Effector CD4-positive, alpha-beta T cell (primary cell): ENCODE measurements at regions not wholly inside any gene's neighbourhood (a gene's known extent, or its start where the extent isn't known, plus 50 kb on each side); places are given as distances from the start of the nearest gene placed in this dataset.
"Not testable (repeated sequence)": the region's sequence is repeated elsewhere in the genome, so short reads cannot be mapped to it uniquely, and the experiment has no call there.

Experiments used
- DNase-seq: peaks from one replicate; pipeline ENCODE4 v3.0.0-alpha.2; 2020

GRCh38 chr12:97005174-97005573 lies 98.1 kb downstream of the NEDD1 start:
- no peak for DNase-seq

DNA sequence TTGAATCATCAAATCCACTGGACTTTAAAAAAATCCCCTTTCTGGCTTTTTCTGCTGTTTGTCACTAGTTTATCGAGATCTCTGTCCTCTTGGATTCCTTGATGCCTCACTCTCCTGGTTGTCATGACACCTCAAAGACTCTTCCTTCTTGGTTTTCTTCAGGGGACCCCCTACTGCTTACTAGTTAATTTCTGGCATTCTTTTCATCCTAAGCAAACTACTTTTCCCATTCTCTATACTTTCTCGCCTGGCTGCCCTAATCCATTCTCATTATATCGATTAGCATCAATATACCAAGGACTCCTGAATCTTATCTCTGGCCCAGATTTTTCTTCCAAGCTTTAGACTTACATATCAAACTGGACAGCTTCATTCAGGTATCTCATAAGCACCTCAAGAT lies 98.6 kb downstream of the NEDD1 start:
- DNase-seq, result no peak

GRCh38 chr12:97006585-97006984 lies 99.5 kb downstream of the NEDD1 start:
- no peak for DNase-seq

- DNase-seq, result no peak
Measured at GRCh38 chr12:97016163-97016562, 109.1 kb downstream of the NEDD1 start.

DNA sequence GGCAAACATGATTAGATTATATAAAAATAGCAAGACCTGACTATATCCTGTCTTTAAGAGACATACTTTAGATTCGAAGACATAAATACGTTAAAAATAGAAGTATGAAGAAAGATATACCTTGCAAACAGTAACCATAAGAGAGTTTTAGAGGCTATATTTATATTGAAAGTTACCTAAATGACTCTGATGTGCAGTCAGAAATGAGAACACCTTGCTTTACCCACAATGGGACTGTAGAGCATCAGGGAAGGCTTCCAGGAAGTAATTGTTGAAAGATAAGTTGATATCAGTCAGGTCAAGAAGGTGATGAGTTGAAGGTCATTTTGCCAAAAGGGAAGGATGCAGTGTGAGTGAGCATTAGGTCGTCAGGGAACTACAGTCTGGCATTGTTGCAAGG lies 110.2 kb downstream of the NEDD1 start:
- no peak for DNase-seq

DNA sequence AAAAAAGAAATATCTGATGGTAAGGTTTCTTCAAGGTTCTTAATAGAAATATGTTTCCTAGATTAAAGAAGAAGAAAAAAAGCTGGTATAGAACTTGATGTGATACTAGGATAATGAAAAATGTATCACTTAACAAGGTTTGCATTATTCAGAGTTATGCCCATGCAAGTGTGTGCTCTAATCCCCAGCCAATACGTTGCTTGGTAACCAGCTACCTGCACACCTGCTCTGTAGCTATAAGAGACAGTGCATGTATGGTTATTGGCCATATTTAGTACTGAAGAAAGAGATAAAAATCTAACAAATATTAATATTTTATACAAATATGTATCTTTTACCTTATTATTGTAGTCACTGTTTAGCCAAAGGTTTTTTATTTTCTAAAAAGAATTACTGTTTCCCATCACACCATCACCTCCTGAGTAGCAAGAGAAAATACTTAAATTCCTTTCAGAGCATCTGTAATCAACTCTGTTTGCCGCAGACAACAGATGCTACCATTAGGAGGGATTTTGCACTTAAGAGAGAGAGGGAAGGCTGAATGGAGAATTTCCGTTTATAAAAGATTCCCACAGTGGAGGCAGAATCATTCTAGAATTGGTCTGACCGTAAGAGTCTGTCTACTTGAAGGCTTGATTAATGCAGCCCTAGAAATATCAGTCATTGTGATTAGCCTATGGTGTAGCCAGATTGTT lies 115.6 kb downstream of the NEDD1 start:
- DNase-seq, result no peak

- no peak for DNase-seq
Measured at GRCh38 chr12:97024393-97024792, 117.3 kb downstream of the NEDD1 start.

GRCh38 chr12:97026901-97027300 lies 119.8 kb downstream of the NEDD1 start:
- DNase-seq, result no peak

- DNase-seq, result no peak
Measured at GRCh38 chr12:97027482-97027881, 120.4 kb downstream of the NEDD1 start.

DNA sequence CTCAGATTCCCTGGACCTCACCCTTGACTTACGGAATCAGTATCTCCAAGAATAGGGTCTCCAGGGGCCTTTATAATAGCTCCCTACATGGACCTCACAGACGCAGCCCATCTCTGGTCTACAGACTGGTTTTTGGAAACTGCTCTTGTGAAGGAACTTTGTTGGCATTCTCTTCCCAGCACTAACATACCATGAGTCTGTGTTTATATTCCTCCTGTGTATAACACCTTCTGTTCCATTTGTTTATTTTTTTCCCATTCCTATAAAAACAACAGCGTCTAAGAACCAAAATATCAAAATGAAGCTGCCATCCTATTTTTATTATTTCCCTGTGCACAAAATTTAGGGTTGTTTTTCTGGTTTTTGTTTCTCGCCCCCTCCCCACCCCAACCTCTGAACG lies 131.1 kb downstream of the NEDD1 start:
- DNase-seq, result no peak

- DNase-seq, result no peak
Measured at GRCh38 chr12:97038834-97039233, 131.8 kb downstream of the NEDD1 start.

DNA sequence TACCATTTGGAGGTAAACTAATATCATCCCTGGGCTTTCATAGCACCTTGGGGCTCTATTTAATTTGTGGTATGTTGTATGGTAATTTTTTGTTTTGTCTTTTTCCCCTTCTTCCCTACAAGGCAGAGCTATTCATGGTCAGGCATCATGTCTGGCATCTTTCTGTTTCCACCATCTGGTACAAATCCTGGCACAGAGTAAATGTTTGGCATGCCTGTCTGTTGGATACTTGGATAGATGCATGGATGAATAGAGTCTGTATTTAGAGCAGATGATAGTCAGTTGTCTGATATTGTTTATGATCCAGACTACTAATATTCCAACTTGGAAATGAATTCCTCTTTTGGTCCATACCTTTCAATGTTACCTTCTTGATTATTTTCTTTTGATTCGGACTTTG lies 139.8 kb downstream of the NEDD1 start:
- no peak for DNase-seq

GRCh38 chr12:97047361-97047760 lies 140.3 kb downstream of the NEDD1 start:
- no peak for DNase-seq

GRCh38 chr12:97048421-97049035 lies 141.5 kb downstream of the NEDD1 start:
- DNase-seq, result no peak

DNA sequence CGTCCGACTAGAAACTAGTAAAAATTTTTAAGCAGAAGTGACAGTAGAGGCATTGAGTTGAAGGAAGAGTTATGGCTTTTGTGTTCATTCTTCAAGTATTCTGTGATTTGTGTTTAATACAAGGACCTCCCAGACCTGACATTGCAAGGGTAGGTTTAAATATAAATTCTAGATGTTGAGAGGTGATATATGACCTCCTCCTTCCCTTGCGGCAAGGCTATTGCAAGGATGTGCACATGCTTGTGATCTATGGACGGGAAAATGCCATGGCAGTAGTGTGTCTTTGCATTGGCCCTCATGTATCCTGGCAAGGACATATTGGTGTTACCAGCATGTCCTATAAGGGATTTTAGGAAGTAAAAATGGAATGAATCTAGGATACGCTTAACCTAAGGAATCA lies 143.5 kb downstream of the NEDD1 start:
- DNase-seq, result no peak

GRCh38 chr12:97051341-97051740 lies 144.3 kb downstream of the NEDD1 start:
- DNase-seq, result no peak

DNA sequence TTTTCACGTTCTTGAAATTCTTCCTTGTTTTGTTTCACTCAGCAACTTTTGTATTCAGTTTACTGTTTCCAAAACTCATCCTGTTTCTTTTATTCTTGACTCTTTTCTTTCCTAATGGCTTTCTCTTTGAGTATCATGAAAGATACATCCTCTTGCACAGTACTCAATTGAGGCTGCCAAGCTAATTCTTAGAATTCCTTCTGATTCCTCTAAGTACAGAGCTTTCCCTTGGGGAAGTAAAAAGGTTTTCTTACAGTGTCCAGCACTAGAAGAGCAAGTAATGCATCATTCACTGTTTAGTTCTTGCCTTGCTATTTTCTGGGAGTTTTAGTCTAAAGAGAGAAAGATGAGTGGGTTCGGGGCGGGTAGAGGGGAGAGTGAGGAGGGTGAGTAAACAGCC lies 154.1 kb downstream of the NEDD1 start:
- no peak for DNase-seq

DNA sequence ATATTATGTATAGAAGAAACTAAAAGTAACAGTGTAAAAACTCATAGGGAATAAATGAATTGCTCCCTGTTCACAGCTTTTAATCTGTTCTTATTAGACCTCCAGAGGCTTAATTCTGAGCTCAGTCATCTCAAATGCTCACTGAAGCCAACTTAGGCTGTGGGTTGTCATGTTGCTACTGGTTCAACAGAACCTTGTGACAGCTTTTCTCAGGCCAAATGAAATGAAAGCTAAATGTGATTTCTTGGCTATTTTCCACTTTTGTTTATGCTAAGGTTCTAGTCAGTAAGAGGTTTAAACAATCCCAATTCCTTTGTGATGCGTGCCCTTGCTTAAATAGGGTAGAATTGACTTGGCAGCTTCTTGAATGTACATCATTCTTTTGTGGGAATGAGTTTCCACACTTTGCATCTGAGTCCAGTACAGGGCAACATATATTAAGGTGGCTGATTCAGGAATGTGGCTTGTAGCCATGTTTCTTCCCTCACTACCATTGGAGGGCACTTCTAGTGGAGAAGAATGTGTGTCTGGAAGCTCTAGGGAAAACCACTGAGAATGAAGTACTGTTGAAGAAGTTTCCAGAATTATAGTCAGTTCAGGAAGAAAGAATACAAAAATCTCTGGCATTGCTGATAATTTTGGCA lies 156.4 kb downstream of the NEDD1 start:
- DNase-seq, result no peak

GRCh38 chr12:97075161-97075933 lies 168.3 kb downstream of the NEDD1 start:
- no peak for DNase-seq

DNA sequence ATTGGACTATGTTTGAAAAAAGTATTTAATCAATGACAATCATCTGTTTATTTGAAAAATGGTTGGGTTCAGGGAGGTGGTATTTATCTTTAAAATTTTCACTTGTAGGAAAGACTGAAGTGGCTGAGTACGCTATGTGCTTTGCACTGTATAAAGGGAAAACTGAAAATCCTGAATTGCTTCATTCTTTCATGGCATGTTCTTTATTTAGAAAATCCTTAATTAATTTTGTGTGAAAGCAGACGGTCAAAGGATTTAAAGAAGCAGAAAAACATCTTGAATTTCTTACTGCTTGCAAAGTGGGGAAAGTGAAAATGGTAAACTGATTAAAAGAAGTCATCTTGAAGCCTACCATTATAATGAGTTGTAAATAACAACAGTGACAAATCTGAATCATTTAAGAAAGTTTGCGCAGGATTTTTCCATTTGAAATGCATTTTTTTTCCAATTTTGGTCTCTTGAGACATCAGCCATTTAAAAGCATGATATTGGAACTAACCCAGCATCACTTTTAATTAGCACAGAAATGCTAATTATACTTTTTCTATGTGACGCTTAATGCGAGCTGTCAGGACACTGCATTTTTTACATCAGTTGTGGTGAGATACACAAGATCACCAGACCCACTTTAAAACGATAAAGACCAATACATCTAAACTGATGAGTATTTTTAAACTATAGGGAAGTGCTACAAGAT lies 169.0 kb downstream of the NEDD1 start:
- DNase-seq, result no peak

GRCh38 chr12:97076912-97077311 lies 169.9 kb downstream of the NEDD1 start:
- not testable (repeated sequence) for DNase-seq

DNA sequence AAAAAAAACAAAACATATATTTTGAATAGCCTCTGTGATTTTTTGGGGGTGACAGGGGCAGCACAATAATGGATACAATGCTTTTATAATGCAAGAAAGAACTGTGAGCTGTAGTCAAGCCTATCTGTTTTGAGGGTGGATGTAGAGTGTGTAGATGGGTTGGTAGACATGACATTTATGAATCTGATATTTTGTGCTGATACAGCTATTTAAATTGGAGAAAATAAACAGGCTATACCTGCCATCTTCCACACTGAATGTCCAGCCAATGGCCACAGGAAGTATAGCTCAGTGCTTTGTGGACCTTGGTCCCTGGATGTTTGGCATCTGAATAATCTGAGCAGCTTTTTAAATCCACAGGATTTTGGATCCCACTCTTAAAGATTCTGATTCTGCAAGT lies 175.0 kb downstream of the NEDD1 start:
- no peak for DNase-seq

DNA sequence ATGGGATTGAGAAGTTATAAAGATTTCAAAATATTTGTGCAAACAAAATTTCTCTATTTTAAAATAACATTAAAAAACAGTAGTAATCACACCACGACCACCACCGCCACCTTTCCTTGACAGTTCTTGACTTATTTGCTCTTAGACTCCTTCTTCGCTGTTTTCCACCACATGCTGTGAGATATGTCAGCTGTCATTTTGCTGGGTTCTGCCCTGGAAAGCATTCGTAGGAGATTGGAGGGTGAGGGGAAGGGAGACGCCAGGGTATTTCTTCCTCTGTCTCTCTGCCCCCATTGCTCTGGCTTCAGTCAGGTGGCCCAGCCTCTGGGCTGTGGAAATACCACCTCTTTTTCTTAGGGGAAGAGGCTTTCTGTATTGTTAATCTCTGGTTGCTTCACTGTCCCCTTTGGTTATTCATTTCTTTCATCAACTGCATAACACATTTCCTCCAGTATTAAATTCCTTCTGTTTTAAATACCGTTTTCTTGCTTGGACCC lies 186.2 kb downstream of the NEDD1 start:
- DNase-seq, result no peak
